22Rv1 (cell line): ENCODE measurements at regions not wholly inside any gene's neighbourhood (a gene's known extent, or its start where the extent isn't known, plus 50 kb on each side); places are given as distances from the start of the nearest gene placed in this dataset.
A peak's percentile ranks its signal among the peaks of the same experiment; 100 is the strongest.

Source experiments
- H3K27ac ChIP-seq: fragments of 450-650 bp; 2 replicates; pipeline ENCODE4 v1.5.1; 2017
- CTCF ChIP-seq: fragments of 450-650 bp; IDR thresholded peaks from 2 replicates; pipeline ENCODE4 v1.5.1; 2017; ENCODE audit warnings: mild to moderate bottlenecking
- ZFX ChIP-seq: fragments of 450-650 bp; IDR thresholded peaks from 2 replicates; pipeline ENCODE4 v1.6.1; 2017; ENCODE audit warnings: antibody characterized with exemption, borderline replicate concordance

- no peak overlapping the region for H3K27ac ChIP-seq
- no peak for TF ChIP-seq CTCF
- TF ChIP-seq ZFX = no peak
These were observed 279.6 kb downstream of the TFAP2B start for GRCh38 chr6:51098246-51098645.

GRCh38 chr6:51098791-51099190, 280.1 kb downstream of the TFAP2B start:
- no peak for TF ChIP-seq CTCF
- no peak for TF ChIP-seq ZFX
- H3K27ac ChIP-seq = no peak overlapping the region

- no peak overlapping the region for H3K27ac ChIP-seq
- TF ChIP-seq ZFX (no peak), CTCF (no peak)
These were observed 280.5 kb downstream of the TFAP2B start for GRCh38 chr6:51099201-51099600.

GRCh38 chr6:51105357-51105756, 286.7 kb downstream of the TFAP2B start:
- TF ChIP-seq ZFX = no peak
- no peak for TF ChIP-seq CTCF
- H3K27ac ChIP-seq = no peak overlapping the region

GRCh38 chr6:51107769-51108203, 289.1 kb downstream of the TFAP2B start:
- TF ChIP-seq ZFX (no peak), CTCF (no peak)
- H3K27ac ChIP-seq = peak overlapping the region; percentile 28; the same call in 1 of the 2 replicates

- H3K27ac ChIP-seq = no peak overlapping the region
- no peak for TF ChIP-seq CTCF
- TF ChIP-seq ZFX = no peak
These were observed 290.0 kb downstream of the TFAP2B start for GRCh38 chr6:51108563-51109234.

- no peak for TF ChIP-seq CTCF
- no peak for TF ChIP-seq ZFX
- no peak overlapping the region for H3K27ac ChIP-seq
These were observed 294.1 kb downstream of the TFAP2B start for GRCh38 chr6:51112731-51113130.
